ENCODE measurements at regions not wholly inside any gene's neighbourhood (a gene's known extent, or its start where the extent isn't known, plus 50 kb on each side); places are given as distances from the start of the nearest gene placed in this dataset.

DNA sequence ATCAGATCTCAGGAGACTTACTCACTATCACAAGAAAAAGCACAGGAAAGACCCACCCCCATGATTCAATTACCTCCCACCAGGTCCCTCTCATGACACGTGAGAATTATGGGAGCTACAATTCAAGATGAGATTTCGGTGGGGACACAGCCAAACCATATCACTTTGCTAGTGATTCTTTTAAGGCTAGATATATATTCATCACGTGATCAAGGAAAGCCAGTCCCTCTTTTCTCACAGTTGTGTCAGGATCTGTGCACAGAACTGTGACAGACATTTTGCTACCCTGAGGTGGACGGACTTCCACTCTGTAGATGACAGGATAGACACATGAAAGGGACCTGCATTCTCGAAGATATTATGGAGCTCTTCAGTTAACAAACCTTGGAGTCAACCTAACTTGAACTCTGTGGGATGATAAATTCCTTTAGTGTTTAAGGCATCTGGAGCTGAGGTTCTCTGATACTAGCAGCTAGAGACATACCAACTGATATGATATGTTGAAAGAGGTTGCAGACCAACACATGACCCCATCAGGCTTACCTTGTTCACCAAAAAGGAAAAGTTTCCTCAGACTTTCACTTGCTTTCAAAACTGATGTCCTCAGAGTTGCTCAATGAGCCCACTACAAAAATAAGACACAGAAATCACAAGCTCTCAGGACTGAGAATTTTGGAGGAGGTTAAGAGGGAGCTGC lies 66.3 kb upstream of the SCG2 start:
- Histone ChIP-seq H3K4me3 (ENCODE audit: low read length) (no peak overlapping the region), H2AFZ (ENCODE audit: low read depth, low read length) (no peak overlapping the region), H3K9ac (ENCODE audit: low read length) (no peak overlapping the region), H3K27ac (ENCODE audit: low read length) (no peak overlapping the region), H3K9me2 (ENCODE audit: insufficient read depth, low read length) (no peaks in the 10 kb centered on the region), H3K9me3 (ENCODE audit: low read length) (no peaks in the 10 kb centered on the region), H3K4me2 (ENCODE audit: low read length) (no peak overlapping the region), H4K20me1 (ENCODE audit: insufficient read depth) (no peaks in the 10 kb centered on the region), H3F3A (ENCODE audit: insufficient read depth, low read length, poor library complexity, severe bottlenecking) (no peaks in the 10 kb centered on the region), H3K79me2 (replicated peaks; ENCODE audit: insufficient read depth, low read length) (no peaks in the 10 kb centered on the region), H3K27me3 (ENCODE audit: insufficient read depth, low read depth, low read length) (no peaks in the 10 kb centered on the region), H3K36me3 (ENCODE audit: insufficient read depth, low read length) (no peaks in the 10 kb centered on the region)
- no peak for TF ChIP-seq RAD21 (conservative IDR thresholded peaks at IDR 0.05)
- TF ChIP-seq, protein P1, sequence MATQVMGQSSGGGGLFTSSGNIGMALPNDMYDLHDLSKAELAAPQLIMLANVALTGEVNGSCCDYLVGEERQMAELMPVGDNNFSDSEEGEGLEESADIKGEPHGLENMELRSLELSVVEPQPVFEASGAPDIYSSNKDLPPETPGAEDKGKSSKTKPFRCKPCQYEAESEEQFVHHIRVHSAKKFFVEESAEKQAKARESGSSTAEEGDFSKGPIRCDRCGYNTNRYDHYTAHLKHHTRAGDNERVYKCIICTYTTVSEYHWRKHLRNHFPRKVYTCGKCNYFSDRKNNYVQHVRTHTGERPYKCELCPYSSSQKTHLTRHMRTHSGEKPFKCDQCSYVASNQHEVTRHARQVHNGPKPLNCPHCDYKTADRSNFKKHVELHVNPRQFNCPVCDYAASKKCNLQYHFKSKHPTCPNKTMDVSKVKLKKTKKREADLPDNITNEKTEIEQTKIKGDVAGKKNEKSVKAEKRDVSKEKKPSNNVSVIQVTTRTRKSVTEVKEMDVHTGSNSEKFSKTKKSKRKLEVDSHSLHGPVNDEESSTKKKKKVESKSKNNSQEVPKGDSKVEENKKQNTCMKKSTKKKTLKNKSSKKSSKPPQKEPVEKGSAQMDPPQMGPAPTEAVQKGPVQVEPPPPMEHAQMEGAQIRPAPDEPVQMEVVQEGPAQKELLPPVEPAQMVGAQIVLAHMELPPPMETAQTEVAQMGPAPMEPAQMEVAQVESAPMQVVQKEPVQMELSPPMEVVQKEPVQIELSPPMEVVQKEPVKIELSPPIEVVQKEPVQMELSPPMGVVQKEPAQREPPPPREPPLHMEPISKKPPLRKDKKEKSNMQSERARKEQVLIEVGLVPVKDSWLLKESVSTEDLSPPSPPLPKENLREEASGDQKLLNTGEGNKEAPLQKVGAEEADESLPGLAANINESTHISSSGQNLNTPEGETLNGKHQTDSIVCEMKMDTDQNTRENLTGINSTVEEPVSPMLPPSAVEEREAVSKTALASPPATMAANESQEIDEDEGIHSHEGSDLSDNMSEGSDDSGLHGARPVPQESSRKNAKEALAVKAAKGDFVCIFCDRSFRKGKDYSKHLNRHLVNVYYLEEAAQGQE (IDR thresholded peaks at IDR 0.05; ENCODE audit: borderline replicate concordance), result no peak
- TF ChIP-seq, protein P2, sequence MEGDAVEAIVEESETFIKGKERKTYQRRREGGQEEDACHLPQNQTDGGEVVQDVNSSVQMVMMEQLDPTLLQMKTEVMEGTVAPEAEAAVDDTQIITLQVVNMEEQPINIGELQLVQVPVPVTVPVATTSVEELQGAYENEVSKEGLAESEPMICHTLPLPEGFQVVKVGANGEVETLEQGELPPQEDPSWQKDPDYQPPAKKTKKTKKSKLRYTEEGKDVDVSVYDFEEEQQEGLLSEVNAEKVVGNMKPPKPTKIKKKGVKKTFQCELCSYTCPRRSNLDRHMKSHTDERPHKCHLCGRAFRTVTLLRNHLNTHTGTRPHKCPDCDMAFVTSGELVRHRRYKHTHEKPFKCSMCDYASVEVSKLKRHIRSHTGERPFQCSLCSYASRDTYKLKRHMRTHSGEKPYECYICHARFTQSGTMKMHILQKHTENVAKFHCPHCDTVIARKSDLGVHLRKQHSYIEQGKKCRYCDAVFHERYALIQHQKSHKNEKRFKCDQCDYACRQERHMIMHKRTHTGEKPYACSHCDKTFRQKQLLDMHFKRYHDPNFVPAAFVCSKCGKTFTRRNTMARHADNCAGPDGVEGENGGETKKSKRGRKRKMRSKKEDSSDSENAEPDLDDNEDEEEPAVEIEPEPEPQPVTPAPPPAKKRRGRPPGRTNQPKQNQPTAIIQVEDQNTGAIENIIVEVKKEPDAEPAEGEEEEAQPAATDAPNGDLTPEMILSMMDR (IDR thresholded peaks at IDR 0.05; ENCODE audit: poor library complexity, severe bottlenecking), result no peak
- TF ChIP-seq TAF1 (IDR thresholded peaks at IDR 0.05; ENCODE audit: low read depth), result no peak
- no peak for TF ChIP-seq SMC3 (conservative IDR thresholded peaks at IDR 0.05; ENCODE audit: poor library complexity)
- TF ChIP-seq MXI1 (conservative IDR thresholded peaks at IDR 0.05; ENCODE audit: poor library complexity, severe bottlenecking), result no peak
- TF ChIP-seq EP300 (conservative IDR thresholded peaks at IDR 0.05; ENCODE audit: poor library complexity, severe bottlenecking), result no peak
- TF ChIP-seq POLR2AphosphoS5 (IDR thresholded peaks at IDR 0.05), result no peak
- TF ChIP-seq EZH2 (IDR thresholded peaks at IDR 0.05; ENCODE audit: borderline replicate concordance, insufficient read depth, low read length, poor library complexity, severe bottlenecking), result no peak

DNA sequence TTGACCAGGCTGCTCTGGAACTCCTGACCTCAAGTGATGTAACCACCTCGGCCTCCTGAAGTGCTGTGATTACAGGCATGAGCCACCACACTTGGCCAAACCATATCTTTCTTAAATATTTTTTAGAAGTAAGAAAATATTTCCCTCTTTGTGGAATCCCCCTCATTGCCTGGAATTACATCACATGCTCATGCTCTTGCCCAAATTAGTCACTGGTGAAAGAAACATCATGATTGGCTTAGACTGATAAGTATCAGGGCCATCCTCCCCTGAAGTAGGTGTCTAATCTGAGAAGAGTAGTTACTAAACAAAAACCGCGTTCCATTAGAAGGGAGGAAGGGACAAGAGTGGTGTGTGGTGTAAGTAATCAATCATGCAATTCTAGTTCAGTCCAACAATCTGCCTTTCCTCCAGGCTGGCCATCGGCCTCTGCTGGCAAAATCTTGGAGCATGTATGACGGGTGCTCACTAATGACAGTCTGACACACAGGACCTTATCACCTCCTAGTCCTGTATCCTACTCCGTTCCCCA lies 52.3 kb upstream of the SCG2 start:
- no peak for TF ChIP-seq EP300 (conservative IDR thresholded peaks at IDR 0.05; ENCODE audit: poor library complexity, severe bottlenecking)
- TF ChIP-seq TAF1 (IDR thresholded peaks at IDR 0.05; ENCODE audit: low read depth), result no peak
- TF ChIP-seq, protein P1 (IDR thresholded peaks at IDR 0.05; ENCODE audit: borderline replicate concordance), result no peak
- no peak for TF ChIP-seq RAD21 (conservative IDR thresholded peaks at IDR 0.05)
- TF ChIP-seq MXI1 (conservative IDR thresholded peaks at IDR 0.05; ENCODE audit: poor library complexity, severe bottlenecking), result no peak
- no peak for TF ChIP-seq SMC3 (conservative IDR thresholded peaks at IDR 0.05; ENCODE audit: poor library complexity)
- TF ChIP-seq, protein P2 (IDR thresholded peaks at IDR 0.05; ENCODE audit: poor library complexity, severe bottlenecking), result no peak
- TF ChIP-seq POLR2AphosphoS5 (IDR thresholded peaks at IDR 0.05), result no peak
- TF ChIP-seq EZH2 (IDR thresholded peaks at IDR 0.05; ENCODE audit: borderline replicate concordance, insufficient read depth, low read length, poor library complexity, severe bottlenecking), result no peak
- Histone ChIP-seq H3K27ac (ENCODE audit: low read length) (no peak overlapping the region), H3K27me3 (ENCODE audit: insufficient read depth, low read depth, low read length) (no peaks in the 10 kb centered on the region), H3K9me2 (ENCODE audit: insufficient read depth, low read length) (no peaks in the 10 kb centered on the region), H3K36me3 (ENCODE audit: insufficient read depth, low read length) (no peaks in the 10 kb centered on the region), H2AFZ (ENCODE audit: low read depth, low read length) (no peak overlapping the region), H3K79me2 (replicated peaks; ENCODE audit: insufficient read depth, low read length) (no peaks in the 10 kb centered on the region), H3K4me3 (ENCODE audit: low read length) (no peak overlapping the region), H3F3A (ENCODE audit: insufficient read depth, low read length, poor library complexity, severe bottlenecking) (no peaks in the 10 kb centered on the region), H3K9ac (ENCODE audit: low read length) (no peak overlapping the region), H3K4me2 (ENCODE audit: low read length) (no peak overlapping the region), H3K9me3 (ENCODE audit: low read length) (no peaks in the 10 kb centered on the region), H4K20me1 (ENCODE audit: insufficient read depth) (no peaks in the 10 kb centered on the region)

Data from neural cell (in vitro differentiated cells).